KBM-7 (cell line): ENCODE measurements at regions not wholly inside any gene's neighbourhood (a gene's known extent, or its start where the extent isn't known, plus 50 kb on each side); places are given as distances from the start of the nearest gene placed in this dataset.
"Not testable (repeated sequence)": the region's sequence is repeated elsewhere in the genome, so short reads cannot be mapped to it uniquely, and the experiment has no call there.

ENCODE experiments used
- DNase-seq: peaks from one replicate; pipeline ENCODE4 v3.0.0-alpha.2; 2015
- in situ Hi-C: fragments of 300-500 bp; cut with MboI; formaldehyde crosslinking; loops from 2 replicates; pipeline ENCODE4 v1.14.3; 2020; ENCODE audit warnings: low sequenced_read_pairs, low pct_unique_long_range_greater_than_20kb, mixed read lengths

GRCh38 chr14:23887536-23887935, 66.0 kb upstream of the DHRS4 start:
- in situ Hi-C loops = no loop called here
- no peak for DNase-seq

DNA sequence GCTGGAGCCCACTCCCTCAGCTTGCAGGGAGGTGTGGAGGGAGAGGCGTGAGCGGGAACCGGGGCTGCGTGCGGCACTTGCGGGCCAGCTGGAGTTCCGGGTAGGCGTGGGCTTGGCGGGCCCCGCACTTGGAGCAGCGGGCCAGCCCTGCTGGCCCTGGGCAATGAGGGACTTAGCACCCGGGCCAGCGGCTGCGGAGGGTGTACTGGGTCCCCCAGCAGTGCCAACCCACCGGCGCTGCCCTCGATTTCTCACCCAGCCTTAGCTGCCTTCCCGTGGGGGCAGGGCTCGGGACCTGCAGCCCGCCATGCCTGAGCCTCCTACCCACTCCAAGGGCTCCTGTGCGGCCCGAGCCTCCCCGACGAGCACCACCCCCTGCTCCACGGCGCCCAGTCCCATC, 61.9 kb upstream of the DHRS4 start:
- DNase-seq, in situ Hi-C loops: not testable (repeated sequence)

DNA sequence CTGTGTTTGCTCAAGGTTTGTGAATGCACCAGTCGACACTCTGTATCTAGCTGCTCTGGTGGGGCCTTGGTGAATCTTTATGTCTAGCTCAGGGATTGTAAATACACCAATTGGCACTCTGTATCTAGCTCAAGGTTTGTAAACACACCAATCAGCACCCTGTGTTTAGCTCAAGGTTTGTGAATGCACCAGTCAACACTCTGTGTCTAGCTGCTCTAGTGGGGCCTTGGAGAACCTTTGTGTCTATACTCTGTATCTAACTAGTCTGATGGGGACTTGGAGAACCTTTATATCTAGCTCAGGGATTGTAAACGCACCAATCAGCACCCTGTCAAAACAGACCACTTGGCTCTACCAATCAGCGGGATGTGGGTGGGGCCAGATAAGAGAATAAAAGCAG, 61.3 kb upstream of the DHRS4 start:
- DNase-seq, in situ Hi-C loops: not testable (repeated sequence)

DNA sequence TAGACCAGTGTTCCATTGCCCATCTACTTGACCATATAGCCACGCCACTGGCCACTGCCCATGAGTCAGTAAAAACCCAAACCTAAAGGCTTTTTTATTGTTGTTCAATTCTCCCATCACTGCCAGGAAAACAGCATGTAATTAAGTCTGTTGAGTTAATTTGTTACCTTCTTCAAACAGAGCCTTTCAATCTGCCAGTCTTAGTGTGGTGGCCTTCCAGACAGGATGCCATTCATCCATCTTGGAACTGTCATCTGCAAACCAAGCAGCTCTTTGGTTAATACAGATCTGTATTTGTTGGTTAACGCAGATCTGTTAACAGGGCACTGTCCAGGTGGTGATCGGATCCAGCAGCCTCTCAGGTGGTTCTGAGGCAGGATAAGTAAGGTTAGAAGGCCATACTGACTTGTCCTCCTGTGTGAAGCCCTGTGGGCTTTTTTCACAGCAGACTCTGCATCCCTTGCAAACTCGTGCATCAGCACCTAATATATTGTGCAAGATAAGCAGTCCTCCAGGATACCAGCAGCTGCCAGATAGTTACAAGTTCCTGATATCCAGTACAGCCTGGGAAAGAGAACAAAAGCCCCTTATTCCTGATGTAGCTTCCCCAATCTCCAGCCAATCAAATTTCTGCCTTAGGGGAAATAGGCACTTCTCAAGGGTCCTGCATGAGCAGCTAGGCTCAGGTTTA, 59.1 kb upstream of the DHRS4 start:
- in situ Hi-C loops = no loop called here

GRCh38 chr14:23895053-23895419, 58.5 kb upstream of the DHRS4 start:
- in situ Hi-C loops = no loop called here
- DNase-seq = no peak

More for the DNA sequence above, 59.1 kb upstream of the DHRS4 start:
- DNase-seq = no peak

GRCh38 chr14:23895480-23895879, 58.1 kb upstream of the DHRS4 start:
- in situ Hi-C loops = no loop called here
- DNase-seq = peak; percentile 15

DNA sequence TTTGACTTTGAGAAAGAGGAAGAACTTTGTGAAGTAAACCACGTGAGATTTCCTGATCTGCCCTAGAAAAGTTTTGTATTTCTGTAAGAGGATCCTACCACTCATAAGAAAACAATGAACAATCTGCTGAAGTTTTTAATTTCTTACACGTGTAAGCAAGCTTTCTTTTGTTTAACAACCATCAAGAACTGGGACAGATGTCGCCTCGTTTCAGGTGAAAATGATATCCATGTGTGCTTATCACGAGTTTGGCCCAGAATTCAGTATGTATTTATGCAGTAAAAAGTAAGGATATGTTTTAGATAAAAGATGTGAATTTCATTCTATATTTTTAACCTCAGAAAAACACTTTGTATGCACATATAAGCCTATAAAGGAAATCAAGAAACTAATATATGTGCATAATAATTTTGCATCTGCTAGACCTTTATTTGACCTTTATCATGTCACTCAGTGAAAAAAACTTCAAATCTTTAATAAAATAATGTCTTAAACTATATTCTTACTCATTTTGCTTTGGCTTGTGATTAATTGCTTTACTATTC, 56.9 kb upstream of the DHRS4 start:
- in situ Hi-C loops = no loop called here
- DNase-seq = no peak

GRCh38 chr14:23897291-23897690, 56.3 kb upstream of the DHRS4 start:
- in situ Hi-C loops, DNase-seq: not testable (repeated sequence)

DNA sequence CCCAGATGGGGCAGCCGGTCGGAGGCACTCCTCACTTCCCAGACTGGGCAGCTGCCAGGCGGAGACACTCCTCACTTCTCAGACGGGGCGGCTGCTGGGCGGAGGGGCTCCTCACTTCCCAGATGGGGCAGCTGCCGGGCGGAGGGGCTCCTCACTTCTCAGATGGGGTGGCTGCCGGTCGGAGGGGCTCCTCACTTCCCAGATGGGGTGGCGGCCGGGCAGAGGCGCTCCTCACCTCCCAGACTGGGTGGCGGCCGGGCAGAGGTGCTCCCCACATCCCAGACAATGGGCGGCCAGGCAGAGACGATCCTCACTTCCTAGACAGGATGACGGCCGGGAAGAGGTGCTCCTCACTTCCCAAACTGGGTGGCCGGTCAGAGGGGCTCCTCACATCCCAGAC, 55.2 kb upstream of the DHRS4 start:
- DNase-seq, in situ Hi-C loops: not testable (repeated sequence)

DNA sequence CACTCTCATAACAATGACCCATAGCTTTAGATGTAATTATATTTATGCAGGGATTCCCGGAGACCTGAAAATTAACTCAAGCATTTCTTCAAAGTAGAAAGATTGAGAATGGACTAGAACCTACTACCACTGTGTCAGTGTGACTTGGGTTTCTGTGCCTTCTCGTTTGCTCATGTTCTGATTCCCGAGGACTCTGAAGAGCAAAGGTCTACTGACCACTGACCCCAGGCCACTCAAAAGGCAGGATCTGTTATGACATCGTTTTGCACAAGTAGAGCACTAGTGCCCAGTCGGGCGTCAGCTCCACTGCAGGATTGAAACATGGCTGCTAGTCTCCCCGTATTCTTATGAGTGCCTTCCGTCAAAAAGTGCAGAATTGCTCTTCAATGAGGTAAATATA, 53.8 kb upstream of the DHRS4 start:
- in situ Hi-C loops = no loop called here
- DNase-seq = no peak

DNA sequence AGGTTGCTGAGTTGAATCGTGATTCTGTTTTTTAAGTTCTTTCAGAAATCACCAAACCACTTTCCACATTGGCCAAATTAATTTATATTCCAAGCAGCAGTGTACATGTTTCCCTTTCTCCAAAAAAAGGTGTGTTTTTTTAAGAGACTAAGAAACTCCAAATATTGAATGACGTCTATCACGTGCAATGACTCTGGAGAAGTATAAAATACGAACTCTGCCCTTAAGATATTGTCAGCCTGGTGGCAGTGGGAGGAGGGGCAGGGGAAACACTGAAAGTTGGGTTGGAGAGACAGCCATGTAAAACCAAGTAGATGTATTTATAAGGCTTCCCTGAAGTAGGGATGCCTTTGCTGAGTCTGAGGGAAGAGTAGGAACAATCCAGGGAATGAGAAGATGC, 50.1 kb upstream of the DHRS4 start:
- no peak for DNase-seq
- in situ Hi-C loops = no loop called here
